Upper lobe of left lung (tissue), 4 donors: ENCODE measurements at regions not wholly inside any gene's neighbourhood (a gene's known extent, or its start where the extent isn't known, plus 50 kb on each side); places are given as distances from the start of the nearest gene placed in this dataset.

Source experiments
- POLR2AphosphoS5 ChIP-seq, 2 donors: sonication (generic); formaldehyde crosslinking; IDR thresholded peaks; one replicate each; pipeline ENCODE4 v1.5.1; 2017; ENCODE audit warnings: antibody characterized with exemption in 2 of 2
- TF ChIP-seq, protein P1 (sequence below), 6 experiments: fragments of 450-650 bp in 4 of 6; fragments of 200-600 bp in 2 of 6; sonication (generic) in 2 of 6; IDR thresholded peaks; one replicate each; pipeline ENCODE4 v1.5.1; 2016 to 2019; ENCODE audit warnings: antibody characterized with exemption in 6 of 6

- TF ChIP-seq, protein P1, sequence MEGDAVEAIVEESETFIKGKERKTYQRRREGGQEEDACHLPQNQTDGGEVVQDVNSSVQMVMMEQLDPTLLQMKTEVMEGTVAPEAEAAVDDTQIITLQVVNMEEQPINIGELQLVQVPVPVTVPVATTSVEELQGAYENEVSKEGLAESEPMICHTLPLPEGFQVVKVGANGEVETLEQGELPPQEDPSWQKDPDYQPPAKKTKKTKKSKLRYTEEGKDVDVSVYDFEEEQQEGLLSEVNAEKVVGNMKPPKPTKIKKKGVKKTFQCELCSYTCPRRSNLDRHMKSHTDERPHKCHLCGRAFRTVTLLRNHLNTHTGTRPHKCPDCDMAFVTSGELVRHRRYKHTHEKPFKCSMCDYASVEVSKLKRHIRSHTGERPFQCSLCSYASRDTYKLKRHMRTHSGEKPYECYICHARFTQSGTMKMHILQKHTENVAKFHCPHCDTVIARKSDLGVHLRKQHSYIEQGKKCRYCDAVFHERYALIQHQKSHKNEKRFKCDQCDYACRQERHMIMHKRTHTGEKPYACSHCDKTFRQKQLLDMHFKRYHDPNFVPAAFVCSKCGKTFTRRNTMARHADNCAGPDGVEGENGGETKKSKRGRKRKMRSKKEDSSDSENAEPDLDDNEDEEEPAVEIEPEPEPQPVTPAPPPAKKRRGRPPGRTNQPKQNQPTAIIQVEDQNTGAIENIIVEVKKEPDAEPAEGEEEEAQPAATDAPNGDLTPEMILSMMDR (IDR thresholded peaks at IDR 0.05) = no peak
- TF ChIP-seq POLR2AphosphoS5 (IDR thresholded peaks at IDR 0.05) = no peak
Observed at GRCh38 chr5:121503111-121503840, 348.4 kb upstream of the FTMT start.
